DND-41 (cell line): ENCODE measurements at regions not wholly inside any gene's neighbourhood (a gene's known extent, or its start where the extent isn't known, plus 50 kb on each side); places are given as distances from the start of the nearest gene placed in this dataset.

Experiments
- CTCF ChIP-seq: IDR thresholded peaks from 2 replicates; pipeline ENCODE4 v1.5.1; 2012; ENCODE audit warnings: borderline replicate concordance, low read length, moderate library complexity, mild to moderate bottlenecking; ENCODE audit not compliant: poor library complexity, severe bottlenecking; ENCODE audit errors: extremely low read depth
- EZH2 ChIP-seq: IDR thresholded peaks from 3 replicates; pipeline ENCODE4 v1.6.1; 2012; ENCODE audit warnings: borderline replicate concordance, low read depth, mild to moderate bottlenecking, moderate library complexity, low read length, inconsistent platforms; ENCODE audit not compliant: severe bottlenecking

DNA sequence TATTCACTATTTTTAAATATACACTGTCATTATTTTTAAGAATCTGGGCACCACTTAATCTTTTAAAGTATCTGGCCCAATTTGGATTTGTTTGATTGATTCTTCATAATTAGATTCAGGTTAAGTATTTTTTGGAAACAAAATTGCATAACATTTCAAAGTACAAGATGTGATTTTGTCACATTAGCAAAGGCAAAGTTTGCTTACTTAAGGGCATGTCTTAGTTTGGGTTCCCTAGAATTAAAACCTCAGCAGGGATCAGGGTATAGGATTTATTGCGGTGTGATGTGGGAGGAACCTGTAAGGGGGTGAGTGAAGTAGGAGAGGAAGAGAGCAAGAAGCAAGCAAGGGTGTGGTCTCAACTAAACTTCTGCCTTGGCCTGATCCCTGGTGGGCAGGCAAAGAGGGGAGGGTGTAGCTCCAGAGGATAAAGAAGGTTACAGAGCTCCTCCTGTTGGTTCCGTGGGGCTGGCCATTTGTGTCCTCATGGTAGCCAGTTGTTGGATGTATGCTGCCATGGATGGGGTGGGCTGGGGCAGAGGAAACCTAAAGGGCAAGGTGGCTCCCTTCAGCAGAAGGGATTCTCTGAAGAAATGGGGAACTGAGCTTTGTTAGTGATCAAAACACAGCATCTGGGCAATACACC, 668.7 kb upstream of the SLC35B3 start:
- TF ChIP-seq CTCF = no peak
- no peak for TF ChIP-seq EZH2
